GM12864 (cell line): ENCODE measurements at regions not wholly inside any gene's neighbourhood (a gene's known extent, or its start where the extent isn't known, plus 50 kb on each side); places are given as distances from the start of the nearest gene placed in this dataset.

Experiments used
- DNase-seq: peaks from one replicate; pipeline ENCODE4 v3.0.0-alpha.2; 2011; ENCODE audit warnings: low read depth
- H3K4me3 ChIP-seq: 2 replicates; pipeline ENCODE4 v1.5.1; 2011; ENCODE audit warnings: mild to moderate bottlenecking, low read depth, low read length, control low read depth
- CTCF ChIP-seq: IDR thresholded peaks from 2 replicates; pipeline ENCODE4 v1.5.1; 2011; ENCODE audit warnings: low read depth, mild to moderate bottlenecking, moderate library complexity, low read length, control low read depth, inconsistent platforms; ENCODE audit errors: missing control alignments

GRCh38 chr2:71277536-71278103 lies 50.7 kb upstream of the PAIP2B start:
- no peak for DNase-seq
- H3K4me3 ChIP-seq: peak overlapping the region; percentile 76
- TF ChIP-seq CTCF: peak; percentile 39

- TF ChIP-seq CTCF: no peak
- DNase-seq: no peak
- peak overlapping the region; percentile 76 for H3K4me3 ChIP-seq
Measured at GRCh38 chr2:71277147-71277475, 50.2 kb upstream of the PAIP2B start.

- TF ChIP-seq CTCF: no peak
- DNase-seq: no peak
- H3K4me3 ChIP-seq: peak overlapping the region; percentile 76
Measured at GRCh38 chr2:71276311-71277146, 49.6 kb upstream of the PAIP2B start.
